Stomach (tissue), 8 donors: ENCODE measurements at regions not wholly inside any gene's neighbourhood (a gene's known extent, or its start where the extent isn't known, plus 50 kb on each side); places are given as distances from the start of the nearest gene placed in this dataset.

ENCODE experiments used
- DNase-seq, 2 donors: peaks; one replicate each; pipeline versions ENCODE4 v3.0.0 to v3.0.0-alpha.2; 2013 to 2019
- H3K27ac ChIP-seq, 5 donors: fragments of 200-600 bp in 4 of 5; sonication (generic) in 4 of 5; one replicate each; pipeline ENCODE4 v1.5.1; 2013 to 2019; ENCODE audit warnings: mild to moderate bottlenecking in 1 of 5, moderate library complexity in 1 of 5
- H3K27me3 ChIP-seq, 3 donors: fragments of 200-600 bp; sonication (generic); one replicate each; pipeline ENCODE4 v1.5.1; 2017 to 2019; ENCODE audit warnings: mixed run types in 1 of 3
- H3K36me3 ChIP-seq, 4 donors: fragments of 200-600 bp; sonication (generic); 1 replicate in 3 of 4; 2 replicates in 1 of 4; pipeline ENCODE4 v1.5.1; 2016 to 2019
- H3K4me1 ChIP-seq, 4 donors: fragments of 200-600 bp; sonication (generic); one replicate each; pipeline ENCODE4 v1.5.1; 2016 to 2019
- H3K4me3 ChIP-seq, 4 donors: fragments of 200-600 bp; sonication (generic) in 3 of 4; one replicate each; pipeline ENCODE4 v1.5.1; 2016 to 2019; ENCODE audit warnings: mild to moderate bottlenecking in 1 of 4
- H3K9me3 ChIP-seq, 4 donors: fragments of 200-600 bp; sonication (generic); one replicate each; pipeline ENCODE4 v1.5.1; 2016 to 2019
- CTCF ChIP-seq, 7 experiments: fragments of 450-650 bp in 4 of 7; fragments of 200-600 bp in 3 of 7; sonication (generic) in 3 of 7; IDR thresholded peaks; one replicate each; pipeline ENCODE4 v1.5.1; 2016 to 2019; ENCODE audit warnings: antibody characterized with exemption in 7 of 7, control low read depth in 2 of 7, mild to moderate bottlenecking in 1 of 7
- EP300 ChIP-seq: sonication (generic); formaldehyde crosslinking; IDR thresholded peaks from one replicate; pipeline ENCODE4 v1.6.1; 2017; ENCODE audit warnings: antibody characterized with exemption
- POLR2A ChIP-seq, 4 donors: fragments of 450-650 bp; IDR thresholded peaks; one replicate each; pipeline ENCODE4 v1.6.1; 2016; ENCODE audit warnings: antibody characterized with exemption in 4 of 4, control low read depth in 2 of 4, mild to moderate bottlenecking in 1 of 4, moderate library complexity in 1 of 4
- POLR2AphosphoS5 ChIP-seq, 3 donors: sonication (generic); formaldehyde crosslinking; IDR thresholded peaks; one replicate each; pipeline ENCODE4 v1.6.1; 2016; ENCODE audit warnings: antibody characterized with exemption in 3 of 3
- WGBS, 5 donors: extraction: QIAGEN DNeasy Blood & Tissue Kit in 3 of 5; methylation state at CpG; one replicate each; pipeline versions ENCODE4 v1.1.5 to v1.1.7; 2013 to 2018; 5-methylcytosine and 5-hydroxymethylcytosine counted together
- intact Hi-C: fragments of 100-400 bp; cut with DNase I; formaldehyde crosslinking; loops from one replicate; pipeline ENCODE4 v1.15.1; 2023; ENCODE audit warnings: low total_unique reads
- donor health status: healthy with polysubstance abuse.
- donor health status: Bipolar disorder and iron deficiency.
- donor health status: healthy.

GRCh38 chr1:58206749-58207148, 339.8 kb downstream of the OMA1 start:
- H3K4me1 ChIP-seq, result no peaks in the 10 kb centered on the region
- no peak overlapping the region for H3K4me3 ChIP-seq
- H3K36me3 ChIP-seq, result no peaks in the 10 kb centered on the region
- no peaks in the 10 kb centered on the region for H3K9me3 ChIP-seq
- WGBS, 5 donors, result 89 to 100% (median 91%) methylated on average over 1 of the region's 1 CpG
- intact Hi-C loops, result no loop called here
- no peak for DNase-seq
- no peaks in the 10 kb centered on the region for H3K27me3 ChIP-seq
- no peak overlapping the region for H3K27ac ChIP-seq
- TF ChIP-seq CTCF (IDR thresholded peaks at IDR 0.05), result no peak
- no peak for TF ChIP-seq EP300
- TF ChIP-seq POLR2AphosphoS5 (IDR thresholded peaks at IDR 0.05), result no peak
- TF ChIP-seq POLR2A (IDR thresholded peaks at IDR 0.05), result no peak

- H3K4me1 ChIP-seq, result no peaks in the 10 kb centered on the region
- intact Hi-C loops, result no loop called here
- H3K36me3 ChIP-seq, result no peaks in the 10 kb centered on the region
- no peaks in the 10 kb centered on the region for H3K9me3 ChIP-seq
- H3K27me3 ChIP-seq, result no peaks in the 10 kb centered on the region
- H3K27ac ChIP-seq, result no peak overlapping the region
- no peak for TF ChIP-seq POLR2A (IDR thresholded peaks at IDR 0.05)
- TF ChIP-seq EP300, result no peak
- TF ChIP-seq CTCF (IDR thresholded peaks at IDR 0.05), result no peak
- TF ChIP-seq POLR2AphosphoS5 (IDR thresholded peaks at IDR 0.05), result no peak
- 76 to 85% (median 78%) methylated on average over 3 of the region's 3 CpGs for WGBS, 5 donors
- DNase-seq, result no peak
- H3K4me3 ChIP-seq, result no peak overlapping the region
Observed at GRCh38 chr1:58204284-58204683, 342.2 kb downstream of the OMA1 start.

GRCh38 chr1:58201492-58202106, 344.9 kb downstream of the OMA1 start:
- intact Hi-C loops, result no loop called here
- no peak overlapping the region for H3K4me3 ChIP-seq
- H3K27ac ChIP-seq, result no peak overlapping the region
- no peaks in the 10 kb centered on the region for H3K9me3 ChIP-seq
- 54 to 80% (median 66%) methylated on average over 2 of the region's 2 CpGs for WGBS, 5 donors
- H3K27me3 ChIP-seq, result no peaks in the 10 kb centered on the region
- H3K4me1 ChIP-seq, result no peaks in the 10 kb centered on the region
- no peaks in the 10 kb centered on the region for H3K36me3 ChIP-seq
- TF ChIP-seq POLR2A (IDR thresholded peaks at IDR 0.05), result no peak
- TF ChIP-seq POLR2AphosphoS5 (IDR thresholded peaks at IDR 0.05), result no peak
- no peak for DNase-seq

GRCh38 chr1:58200437-58200836, 346.1 kb downstream of the OMA1 start:
- no peak for DNase-seq
- Histone ChIP-seq H3K36me3 (no peaks in the 10 kb centered on the region), H3K9me3 (no peaks in the 10 kb centered on the region), H3K4me3 (no peak overlapping the region), H3K27me3 (no peaks in the 10 kb centered on the region), H3K4me1 (no peaks in the 10 kb centered on the region), H3K27ac (no peak overlapping the region)
- TF ChIP-seq POLR2AphosphoS5 (IDR thresholded peaks at IDR 0.05), result no peak
- no peak for TF ChIP-seq CTCF (IDR thresholded peaks at IDR 0.05)
- TF ChIP-seq EP300, result no peak
- no peak for TF ChIP-seq POLR2A (IDR thresholded peaks at IDR 0.05)
- intact Hi-C loops, result no loop called here

GRCh38 chr1:58197811-58198210, 348.7 kb downstream of the OMA1 start:
- Histone ChIP-seq H3K9me3 (no peaks in the 10 kb centered on the region), H3K4me3 (no peak overlapping the region), H3K27me3 (no peaks in the 10 kb centered on the region), H3K36me3 (no peaks in the 10 kb centered on the region), H3K4me1 (no peaks in the 10 kb centered on the region), H3K27ac (no peak overlapping the region)
- 71 to 88% (median 77%) methylated on average over 1 of the region's 1 CpG for WGBS, 5 donors
- no peak for DNase-seq
- intact Hi-C loops, result no loop called here
- TF ChIP-seq POLR2A (IDR thresholded peaks at IDR 0.05), result no peak
- TF ChIP-seq CTCF (IDR thresholded peaks at IDR 0.05), result no peak
- TF ChIP-seq EP300, result no peak
- no peak for TF ChIP-seq POLR2AphosphoS5 (IDR thresholded peaks at IDR 0.05)
